GM23338 (cell line): ENCODE measurements at regions not wholly inside any gene's neighbourhood (a gene's known extent, or its start where the extent isn't known, plus 50 kb on each side); places are given as distances from the start of the nearest gene placed in this dataset.

Experiments
- ATAC-seq: fragments of 200-7000 bp; cut with Tn5 transposase; 3 replicates; pipeline ENCODE4 v1.9.1; 2020
- DNase-seq: peaks from one replicate; pipeline ENCODE4 v3.0.0-alpha.2; 2015; ENCODE audit warnings: low spot score
- H2AFZ ChIP-seq: fragments of 200-600 bp; sonication (generic); 2 replicates; pipeline ENCODE4 v1.8.0; 2016; ENCODE audit warnings: antibody characterized with exemption, mild to moderate bottlenecking, moderate library complexity
- H3F3A ChIP-seq: fragments of 200-600 bp; sonication (generic); replicated peaks from 2 replicates; pipeline ENCODE4 v1.8.0; 2017; ENCODE audit warnings: antibody characterized with exemption, mixed run types, low read depth
- H3K27ac ChIP-seq: fragments of 200-600 bp; sonication (generic); 2 replicates; pipeline ENCODE4 v1.6.1; 2016; ENCODE audit warnings: low read depth
- H3K27me3 ChIP-seq: fragments of 200-600 bp; sonication (generic); 2 replicates; pipeline ENCODE4 v1.8.0; 2016; ENCODE audit warnings: mild to moderate bottlenecking, mixed run types, moderate library complexity; ENCODE audit not compliant: insufficient read depth
- H3K36me3 ChIP-seq: fragments of 200-600 bp; sonication (generic); 2 replicates; pipeline ENCODE4 v1.8.0; 2016; ENCODE audit warnings: mild to moderate bottlenecking; ENCODE audit not compliant: insufficient read depth
- H3K4me1 ChIP-seq: fragments of 200-600 bp; sonication (generic); 2 replicates; pipeline ENCODE4 v1.8.0; 2016; ENCODE audit warnings: mild to moderate bottlenecking, moderate library complexity; ENCODE audit not compliant: insufficient read depth
- H3K4me2 ChIP-seq: fragments of 200-600 bp; sonication (generic); 2 replicates; pipeline ENCODE4 v1.7.1; 2017; ENCODE audit warnings: mixed run types
- H3K4me3 ChIP-seq: fragments of 200-600 bp; sonication (generic); 2 replicates; pipeline ENCODE4 v1.6.1; 2016; ENCODE audit warnings: mixed run types
- H3K79me2 ChIP-seq: fragments of 200-600 bp; sonication (generic); replicated peaks from 2 replicates; pipeline ENCODE4 v1.8.0; 2017; ENCODE audit warnings: mild to moderate bottlenecking; ENCODE audit not compliant: insufficient read depth
- H3K9me2 ChIP-seq: fragments of 200-600 bp; sonication (generic); 2 replicates; pipeline ENCODE4 v1.8.0; 2017; ENCODE audit not compliant: insufficient read depth
- H4K20me1 ChIP-seq: fragments of 200-600 bp; sonication (generic); replicated peaks from 2 replicates; pipeline ENCODE4 v1.8.0; 2017; ENCODE audit warnings: mild to moderate bottlenecking; ENCODE audit not compliant: insufficient read depth
- H3K27ac Mint-ChIP-seq: 2 replicates; pipeline ENCODE4 v1.8.0; 2020; ENCODE audit warnings: inconsistent platforms, mild to moderate bottlenecking, moderate library complexity, mixed read lengths
- H3K27me3 Mint-ChIP-seq: 3 replicates; pipeline ENCODE4 v1.8.0; 2022; ENCODE audit warnings: low read depth, mild to moderate bottlenecking, moderate library complexity, mixed read lengths, inconsistent platforms; ENCODE audit not compliant: insufficient read depth, poor library complexity
- H3K36me3 Mint-ChIP-seq: 3 replicates; pipeline ENCODE4 v1.8.0; 2021; ENCODE audit warnings: low read depth, mild to moderate bottlenecking, inconsistent platforms, moderate library complexity, mixed read lengths
- H3K4me1 Mint-ChIP-seq: 3 replicates; pipeline ENCODE4 v1.8.0; 2020; ENCODE audit warnings: mild to moderate bottlenecking, inconsistent platforms, mixed read lengths
- H3K4me3 Mint-ChIP-seq: 3 replicates; pipeline ENCODE4 v1.8.0; 2021; ENCODE audit warnings: moderate library complexity, mild to moderate bottlenecking, inconsistent platforms, mixed read lengths
- H3K9me3 Mint-ChIP-seq: 3 replicates; pipeline ENCODE4 v1.8.0; 2020; ENCODE audit warnings: moderate library complexity, mild to moderate bottlenecking, inconsistent platforms, mixed read lengths
- ETS1 ChIP-seq: IDR thresholded peaks from 2 replicates; pipeline ENCODE4 v1.6.1; 2016; ENCODE audit warnings: antibody characterized with exemption
- EZH2phosphoT487 ChIP-seq: fragments of 200-600 bp; sonication (generic); IDR thresholded peaks from one replicate; pipeline ENCODE4 v1.8.1; 2018; ENCODE audit warnings: antibody characterized with exemption; ENCODE audit not compliant: unreplicated experiment
- JUNB ChIP-seq: IDR thresholded peaks from one replicate; pipeline ENCODE4 v1.6.1; 2016; ENCODE audit warnings: antibody characterized with exemption; ENCODE audit not compliant: unreplicated experiment
- NANOG ChIP-seq: IDR thresholded peaks from 2 replicates; pipeline ENCODE4 v1.6.1; 2016; ENCODE audit warnings: antibody characterized with exemption, borderline replicate concordance
- POLR2AphosphoS5 ChIP-seq: IDR thresholded peaks from 2 replicates; pipeline ENCODE4 v1.6.1; 2016; ENCODE audit warnings: antibody characterized with exemption, low read depth
- STAT1 ChIP-seq: IDR thresholded peaks from one replicate; pipeline ENCODE4 v1.6.1; 2016; ENCODE audit warnings: antibody characterized with exemption; ENCODE audit not compliant: unreplicated experiment
- ZNF114 ChIP-seq: fragments of 250-450 bp; sonication (Bioruptor Pico); IDR thresholded peaks from 2 replicates; pipeline ENCODE4 v1.5.0; 2020; ENCODE audit warnings: mild to moderate bottlenecking, moderate library complexity
- ZNF331 ChIP-seq: fragments of 250-450 bp; sonication (Bioruptor Pico); IDR thresholded peaks from 2 replicates; pipeline ENCODE4 v1.5.0; 2020; ENCODE audit warnings: low read depth, mild to moderate bottlenecking, moderate library complexity
- ZNF462 ChIP-seq: fragments of 250-450 bp; sonication (Bioruptor Pico); IDR thresholded peaks from 2 replicates; pipeline ENCODE4 v1.5.0; 2020; ENCODE audit warnings: mild to moderate bottlenecking, moderate library complexity
- TF ChIP-seq, protein P1 (sequence below): IDR thresholded peaks from one replicate; pipeline ENCODE4 v1.6.1; 2018; ENCODE audit warnings: antibody characterized with exemption; ENCODE audit not compliant: unreplicated experiment
- TF ChIP-seq, protein P2 (sequence below), 2 experiments: fragments of 200-600 bp in 1 of 2; sonication (generic) in 1 of 2; conservative IDR thresholded peaks; 2 replicates each; pipeline versions ENCODE4 v1.5.1 to v1.6.1; 2016 to 2017; ENCODE audit warnings: antibody characterized with exemption in 2 of 2, low read depth in 2 of 2, mild to moderate bottlenecking in 2 of 2, moderate library complexity in 1 of 2

GRCh38 chr18:71250191-71250590, 961.3 kb downstream of the SOCS6 start:
- H3K9me2 ChIP-seq = no peaks in the 10 kb centered on the region
- H3K36me3 ChIP-seq = peaks cover 3% of the 10 kb centered on the region; the same call in 1 of the 2 replicates
- H3K4me2 ChIP-seq = no peak overlapping the region
- H3K4me1 ChIP-seq = no peaks in the 10 kb centered on the region
- H3K4me3 Mint-ChIP-seq = no peak overlapping the region
- ATAC-seq (no peak), DNase-seq (no peak)
- H3K9me3 Mint-ChIP-seq = peaks cover 90% of the 10 kb centered on the region
- H3K27ac Mint-ChIP-seq = no peak overlapping the region
- H3F3A ChIP-seq = no peaks in the 10 kb centered on the region
- H2AFZ ChIP-seq = no peak overlapping the region
- TF ChIP-seq ZNF114 (CRISPR knock-in tag) (no peak), ZNF331 (CRISPR knock-in tag) (no peak), STAT1 (no peak), POLR2AphosphoS5 (no peak), EZH2phosphoT487 (no peak), ZNF462 (no peak), JUNB (no peak), ETS1 (no peak), NANOG (no peak)
- TF ChIP-seq, protein P1, sequence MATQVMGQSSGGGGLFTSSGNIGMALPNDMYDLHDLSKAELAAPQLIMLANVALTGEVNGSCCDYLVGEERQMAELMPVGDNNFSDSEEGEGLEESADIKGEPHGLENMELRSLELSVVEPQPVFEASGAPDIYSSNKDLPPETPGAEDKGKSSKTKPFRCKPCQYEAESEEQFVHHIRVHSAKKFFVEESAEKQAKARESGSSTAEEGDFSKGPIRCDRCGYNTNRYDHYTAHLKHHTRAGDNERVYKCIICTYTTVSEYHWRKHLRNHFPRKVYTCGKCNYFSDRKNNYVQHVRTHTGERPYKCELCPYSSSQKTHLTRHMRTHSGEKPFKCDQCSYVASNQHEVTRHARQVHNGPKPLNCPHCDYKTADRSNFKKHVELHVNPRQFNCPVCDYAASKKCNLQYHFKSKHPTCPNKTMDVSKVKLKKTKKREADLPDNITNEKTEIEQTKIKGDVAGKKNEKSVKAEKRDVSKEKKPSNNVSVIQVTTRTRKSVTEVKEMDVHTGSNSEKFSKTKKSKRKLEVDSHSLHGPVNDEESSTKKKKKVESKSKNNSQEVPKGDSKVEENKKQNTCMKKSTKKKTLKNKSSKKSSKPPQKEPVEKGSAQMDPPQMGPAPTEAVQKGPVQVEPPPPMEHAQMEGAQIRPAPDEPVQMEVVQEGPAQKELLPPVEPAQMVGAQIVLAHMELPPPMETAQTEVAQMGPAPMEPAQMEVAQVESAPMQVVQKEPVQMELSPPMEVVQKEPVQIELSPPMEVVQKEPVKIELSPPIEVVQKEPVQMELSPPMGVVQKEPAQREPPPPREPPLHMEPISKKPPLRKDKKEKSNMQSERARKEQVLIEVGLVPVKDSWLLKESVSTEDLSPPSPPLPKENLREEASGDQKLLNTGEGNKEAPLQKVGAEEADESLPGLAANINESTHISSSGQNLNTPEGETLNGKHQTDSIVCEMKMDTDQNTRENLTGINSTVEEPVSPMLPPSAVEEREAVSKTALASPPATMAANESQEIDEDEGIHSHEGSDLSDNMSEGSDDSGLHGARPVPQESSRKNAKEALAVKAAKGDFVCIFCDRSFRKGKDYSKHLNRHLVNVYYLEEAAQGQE = no peak
- TF ChIP-seq, protein P2, sequence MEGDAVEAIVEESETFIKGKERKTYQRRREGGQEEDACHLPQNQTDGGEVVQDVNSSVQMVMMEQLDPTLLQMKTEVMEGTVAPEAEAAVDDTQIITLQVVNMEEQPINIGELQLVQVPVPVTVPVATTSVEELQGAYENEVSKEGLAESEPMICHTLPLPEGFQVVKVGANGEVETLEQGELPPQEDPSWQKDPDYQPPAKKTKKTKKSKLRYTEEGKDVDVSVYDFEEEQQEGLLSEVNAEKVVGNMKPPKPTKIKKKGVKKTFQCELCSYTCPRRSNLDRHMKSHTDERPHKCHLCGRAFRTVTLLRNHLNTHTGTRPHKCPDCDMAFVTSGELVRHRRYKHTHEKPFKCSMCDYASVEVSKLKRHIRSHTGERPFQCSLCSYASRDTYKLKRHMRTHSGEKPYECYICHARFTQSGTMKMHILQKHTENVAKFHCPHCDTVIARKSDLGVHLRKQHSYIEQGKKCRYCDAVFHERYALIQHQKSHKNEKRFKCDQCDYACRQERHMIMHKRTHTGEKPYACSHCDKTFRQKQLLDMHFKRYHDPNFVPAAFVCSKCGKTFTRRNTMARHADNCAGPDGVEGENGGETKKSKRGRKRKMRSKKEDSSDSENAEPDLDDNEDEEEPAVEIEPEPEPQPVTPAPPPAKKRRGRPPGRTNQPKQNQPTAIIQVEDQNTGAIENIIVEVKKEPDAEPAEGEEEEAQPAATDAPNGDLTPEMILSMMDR (conservative IDR thresholded peaks at IDR 0.05; ENCODE audit: low read depth in 2 of 2) = no peak
- no peak overlapping the region for H3K27ac ChIP-seq
- no peak overlapping the region for H3K4me3 ChIP-seq
- H3K27me3 Mint-ChIP-seq = no peaks in the 10 kb centered on the region
- H4K20me1 ChIP-seq = no peaks in the 10 kb centered on the region
- H3K4me1 Mint-ChIP-seq = no peaks in the 10 kb centered on the region
- peaks cover 32% of the 10 kb centered on the region for H3K36me3 Mint-ChIP-seq
- H3K27me3 ChIP-seq = no peaks in the 10 kb centered on the region
- H3K79me2 ChIP-seq = no peaks in the 10 kb centered on the region
